ENCODE measurements at regions not wholly inside any gene's neighbourhood (a gene's known extent, or its start where the extent isn't known, plus 50 kb on each side); places are given as distances from the start of the nearest gene placed in this dataset.

- H3K9me3 ChIP-seq = no peaks in the 10 kb centered on the region
- no peaks in the 10 kb centered on the region for H3K27me3 ChIP-seq (replicated peaks; ENCODE audit: insufficient read depth)
- no peak overlapping the region for H3K4me3 ChIP-seq
- ATAC-seq (ENCODE audit: insufficient number of reproducible peaks, low FRiP score, low read depth) (no peak), DNase-seq (ENCODE audit: low spot score) (no peak)
- TF ChIP-seq, protein P1, sequence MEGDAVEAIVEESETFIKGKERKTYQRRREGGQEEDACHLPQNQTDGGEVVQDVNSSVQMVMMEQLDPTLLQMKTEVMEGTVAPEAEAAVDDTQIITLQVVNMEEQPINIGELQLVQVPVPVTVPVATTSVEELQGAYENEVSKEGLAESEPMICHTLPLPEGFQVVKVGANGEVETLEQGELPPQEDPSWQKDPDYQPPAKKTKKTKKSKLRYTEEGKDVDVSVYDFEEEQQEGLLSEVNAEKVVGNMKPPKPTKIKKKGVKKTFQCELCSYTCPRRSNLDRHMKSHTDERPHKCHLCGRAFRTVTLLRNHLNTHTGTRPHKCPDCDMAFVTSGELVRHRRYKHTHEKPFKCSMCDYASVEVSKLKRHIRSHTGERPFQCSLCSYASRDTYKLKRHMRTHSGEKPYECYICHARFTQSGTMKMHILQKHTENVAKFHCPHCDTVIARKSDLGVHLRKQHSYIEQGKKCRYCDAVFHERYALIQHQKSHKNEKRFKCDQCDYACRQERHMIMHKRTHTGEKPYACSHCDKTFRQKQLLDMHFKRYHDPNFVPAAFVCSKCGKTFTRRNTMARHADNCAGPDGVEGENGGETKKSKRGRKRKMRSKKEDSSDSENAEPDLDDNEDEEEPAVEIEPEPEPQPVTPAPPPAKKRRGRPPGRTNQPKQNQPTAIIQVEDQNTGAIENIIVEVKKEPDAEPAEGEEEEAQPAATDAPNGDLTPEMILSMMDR (IDR thresholded peaks at IDR 0.05) = no peak
- H3K36me3 ChIP-seq = no peaks in the 10 kb centered on the region
- no peak overlapping the region for H3K27ac ChIP-seq
- H3K4me1 ChIP-seq (ENCODE audit: control insufficient read depth in 1 of 2, low read depth in 2 of 2) = no peaks in the 10 kb centered on the region
Measured at GRCh38 chr16:86965840-86966550, 351.2 kb downstream of the C16orf95 start.

GRCh38 chr16:86966777-86967176 lies 350.4 kb downstream of the C16orf95 start:
- Histone ChIP-seq H3K36me3 (no peaks in the 10 kb centered on the region), H3K9me3 (no peaks in the 10 kb centered on the region), H3K27ac (no peak overlapping the region), H3K4me3 (no peak overlapping the region), H3K4me1 (ENCODE audit: control insufficient read depth in 1 of 2, low read depth in 2 of 2) (no peaks in the 10 kb centered on the region), H3K27me3 (replicated peaks; ENCODE audit: insufficient read depth) (no peaks in the 10 kb centered on the region)
- ATAC-seq (ENCODE audit: insufficient number of reproducible peaks, low FRiP score, low read depth) (no peak), DNase-seq (ENCODE audit: low spot score) (no peak)
- TF ChIP-seq, protein P1 (IDR thresholded peaks at IDR 0.05) = no peak

GRCh38 chr16:86968866-86969265 lies 348.3 kb downstream of the C16orf95 start:
- TF ChIP-seq, protein P1 (IDR thresholded peaks at IDR 0.05) = no peak
- Histone ChIP-seq H3K36me3 (no peaks in the 10 kb centered on the region), H3K27ac (no peak overlapping the region), H3K4me3 (no peak overlapping the region), H3K27me3 (replicated peaks; ENCODE audit: insufficient read depth) (no peaks in the 10 kb centered on the region), H3K4me1 (ENCODE audit: control insufficient read depth in 1 of 2, low read depth in 2 of 2) (no peaks in the 10 kb centered on the region), H3K9me3 (no peaks in the 10 kb centered on the region)
- ATAC-seq (ENCODE audit: insufficient number of reproducible peaks, low FRiP score, low read depth) = no peak
- no peak for DNase-seq (ENCODE audit: low spot score)

DNA sequence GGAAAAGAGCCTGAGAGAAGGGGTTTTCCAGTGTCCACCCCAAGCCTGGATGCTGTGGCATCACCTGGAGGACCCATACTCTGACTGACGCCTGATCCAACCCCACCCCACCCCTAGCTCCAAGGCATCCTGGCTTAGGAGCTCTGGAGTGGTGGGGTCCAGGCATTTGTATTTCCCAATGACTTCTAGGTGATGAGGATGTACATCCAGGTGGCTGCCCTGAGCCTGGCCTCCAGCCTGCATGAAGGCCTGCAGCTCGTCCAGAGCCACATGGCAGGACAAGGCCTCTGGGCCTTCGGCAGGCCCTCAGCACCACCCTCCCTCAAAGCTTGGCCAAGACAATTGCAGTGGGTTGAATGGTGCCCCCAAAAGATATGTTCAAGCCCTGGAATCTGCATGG lies 347.5 kb downstream of the C16orf95 start:
- Histone ChIP-seq H3K4me1 (ENCODE audit: control insufficient read depth in 1 of 2, low read depth in 2 of 2) (no peaks in the 10 kb centered on the region), H3K9me3 (no peaks in the 10 kb centered on the region), H3K4me3 (no peak overlapping the region), H3K27me3 (replicated peaks; ENCODE audit: insufficient read depth) (no peaks in the 10 kb centered on the region), H3K36me3 (no peaks in the 10 kb centered on the region), H3K27ac (no peak overlapping the region)
- ATAC-seq (ENCODE audit: insufficient number of reproducible peaks, low FRiP score, low read depth) = no peak
- DNase-seq (ENCODE audit: low spot score) = no peak
- TF ChIP-seq, protein P1 (IDR thresholded peaks at IDR 0.05) = no peak

DNA sequence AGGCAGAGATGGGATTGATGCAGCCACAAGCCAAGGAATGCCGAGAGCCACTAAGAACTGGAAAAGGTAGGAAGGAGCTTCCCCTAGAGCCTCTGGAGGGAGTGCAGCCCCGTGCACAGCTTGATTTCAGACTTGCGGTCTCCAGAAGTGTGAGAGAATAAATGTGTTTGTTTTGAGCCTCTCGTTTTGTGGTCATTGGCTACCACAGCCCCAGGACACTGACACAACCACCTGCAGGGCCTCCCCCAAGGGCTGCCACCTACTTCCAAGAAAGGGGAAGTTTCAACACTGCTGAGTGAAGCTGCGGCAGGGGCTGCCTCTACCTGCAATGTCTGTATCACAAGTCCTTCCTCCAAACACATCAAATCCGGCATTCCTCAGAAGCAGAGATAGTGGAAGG lies 346.9 kb downstream of the C16orf95 start:
- Histone ChIP-seq H3K27ac (no peak overlapping the region), H3K27me3 (replicated peaks; ENCODE audit: insufficient read depth) (no peaks in the 10 kb centered on the region), H3K9me3 (no peaks in the 10 kb centered on the region), H3K4me3 (no peak overlapping the region), H3K36me3 (no peaks in the 10 kb centered on the region), H3K4me1 (ENCODE audit: control insufficient read depth in 1 of 2, low read depth in 2 of 2) (peaks cover 0 to 4% of the 10 kb centered on the region in 2 donors)
- TF ChIP-seq, protein P1 (IDR thresholded peaks at IDR 0.05) = no peak
- ATAC-seq (ENCODE audit: insufficient number of reproducible peaks, low FRiP score, low read depth) = no peak
- DNase-seq (ENCODE audit: low spot score) = no peak

Data from thoracic aorta (tissue), 2 donors.